Activated naive CD4-positive, alpha-beta T cell treated with Interleukin-2 at 50 U/mL for 16 hours (primary cell): ENCODE measurements at regions not wholly inside any gene's neighbourhood (a gene's known extent, or its start where the extent isn't known, plus 50 kb on each side); places are given as distances from the start of the nearest gene placed in this dataset.
"Not testable (repeated sequence)": the region's sequence is repeated elsewhere in the genome, so short reads cannot be mapped to it uniquely, and the experiment has no call there.

Experiments
- DNase-seq: peaks from one replicate; pipeline ENCODE4 v3.0.0-alpha.2; 2020

GRCh38 chr1:146409116-146409801, 180.4 kb upstream of the NOTCH2NLA start:
- not testable (repeated sequence) for DNase-seq

- peak; percentile 29 for DNase-seq
Observed at GRCh38 chr1:146401281-146401825, 172.5 kb upstream of the NOTCH2NLA start.

- not testable (repeated sequence) for DNase-seq
Observed at GRCh38 chr1:146400173-146401121, 171.6 kb upstream of the NOTCH2NLA start.

- not testable (repeated sequence) for DNase-seq
Observed at GRCh38 chr1:146399225-146399624, 170.4 kb upstream of the NOTCH2NLA start.

GRCh38 chr1:146396801-146397200, 168.0 kb upstream of the NOTCH2NLA start:
- not testable (repeated sequence) for DNase-seq

- DNase-seq, result not testable (repeated sequence)
Observed at GRCh38 chr1:146396242-146396641, 167.4 kb upstream of the NOTCH2NLA start.

- DNase-seq, result not testable (repeated sequence)
Observed at GRCh38 chr1:146393796-146394195, 165.0 kb upstream of the NOTCH2NLA start.

GRCh38 chr1:146393154-146393553, 164.3 kb upstream of the NOTCH2NLA start:
- not testable (repeated sequence) for DNase-seq

- DNase-seq, result not testable (repeated sequence)
Observed at GRCh38 chr1:146389178-146389577, 160.4 kb upstream of the NOTCH2NLA start.

GRCh38 chr1:146387750-146388469, 159.1 kb upstream of the NOTCH2NLA start:
- peak; percentile 36 for DNase-seq

- peak; percentile 82 for DNase-seq
Observed at GRCh38 chr1:146386851-146387749, 158.3 kb upstream of the NOTCH2NLA start.

GRCh38 chr1:146381196-146381595, 152.4 kb upstream of the NOTCH2NLA start:
- not testable (repeated sequence) for DNase-seq

- peak; percentile 79 for DNase-seq
Observed at GRCh38 chr1:146376708-146377496, 148.1 kb upstream of the NOTCH2NLA start.

- DNase-seq, result peak; percentile 85
Observed at GRCh38 chr1:146376309-146376707, 147.5 kb upstream of the NOTCH2NLA start.

- DNase-seq, result not testable (repeated sequence)
Observed at GRCh38 chr1:146375108-146375507, 146.3 kb upstream of the NOTCH2NLA start.

- peak; percentile 47 for DNase-seq
Observed at GRCh38 chr1:146369940-146370339, 141.1 kb upstream of the NOTCH2NLA start.

GRCh38 chr1:146355373-146355772, 126.6 kb upstream of the NOTCH2NLA start:
- not testable (repeated sequence) for DNase-seq

GRCh38 chr1:146326863-146327262, 98.0 kb upstream of the NOTCH2NLA start:
- DNase-seq, result not testable (repeated sequence)

GRCh38 chr1:146324463-146324862, 95.6 kb upstream of the NOTCH2NLA start:
- not testable (repeated sequence) for DNase-seq

GRCh38 chr1:146323302-146323701, 94.5 kb upstream of the NOTCH2NLA start:
- DNase-seq, result not testable (repeated sequence)

- DNase-seq, result not testable (repeated sequence)
Observed at GRCh38 chr1:146322893-146323292, 94.1 kb upstream of the NOTCH2NLA start.
